Femur (tissue), 1 donor: ENCODE measurements at regions not wholly inside any gene's neighbourhood (a gene's known extent, or its start where the extent isn't known, plus 50 kb on each side); places are given as distances from the start of the nearest gene placed in this dataset.

Experiments used
- DNase-seq: peaks from one replicate; pipeline ENCODE4 v3.0.0-alpha.2; 2017

- DNase-seq: no peak
Observed at GRCh38 chr5:159385536-159385935, 55.2 kb upstream of the IL12B start.

DNA sequence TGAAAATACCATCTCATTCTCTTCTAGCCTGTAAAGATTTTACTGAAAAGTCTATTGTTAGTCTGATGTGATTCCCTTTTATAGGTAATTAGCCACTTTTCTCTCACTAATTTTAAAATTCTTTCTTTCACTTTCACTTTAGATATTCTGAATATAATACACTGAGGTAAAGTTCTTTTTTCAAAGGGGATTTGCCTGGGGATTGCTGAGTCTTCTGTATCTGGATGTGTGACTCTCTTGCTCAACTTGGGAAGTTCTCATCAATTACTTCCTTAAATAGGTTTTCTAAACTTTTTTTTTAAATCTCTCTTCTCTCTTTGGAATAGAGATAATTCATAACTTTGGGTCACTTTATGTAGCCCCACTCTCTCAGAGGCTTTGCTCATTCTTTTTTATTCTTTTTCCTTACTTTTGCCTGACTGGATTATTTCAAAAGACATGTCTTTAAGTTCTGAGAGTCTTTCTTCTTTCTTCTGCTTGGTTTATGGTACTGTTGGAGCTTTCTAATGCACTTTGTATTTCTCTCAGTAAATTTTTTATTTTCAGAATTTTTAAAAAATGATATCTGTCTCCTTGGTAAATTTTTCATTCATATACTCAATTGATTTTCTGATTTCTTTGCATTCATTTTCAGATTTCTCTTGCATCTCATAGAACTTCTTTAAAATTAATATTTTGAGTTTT is 55.9 kb upstream of the IL12B start:
- no peak for DNase-seq

- no peak for DNase-seq
Observed at GRCh38 chr5:159392871-159393270, 62.6 kb upstream of the IL12B start.

GRCh38 chr5:159393854-159394274 is 63.6 kb upstream of the IL12B start:
- no peak for DNase-seq

GRCh38 chr5:159395202-159395601 is 64.9 kb upstream of the IL12B start:
- no peak for DNase-seq

DNA sequence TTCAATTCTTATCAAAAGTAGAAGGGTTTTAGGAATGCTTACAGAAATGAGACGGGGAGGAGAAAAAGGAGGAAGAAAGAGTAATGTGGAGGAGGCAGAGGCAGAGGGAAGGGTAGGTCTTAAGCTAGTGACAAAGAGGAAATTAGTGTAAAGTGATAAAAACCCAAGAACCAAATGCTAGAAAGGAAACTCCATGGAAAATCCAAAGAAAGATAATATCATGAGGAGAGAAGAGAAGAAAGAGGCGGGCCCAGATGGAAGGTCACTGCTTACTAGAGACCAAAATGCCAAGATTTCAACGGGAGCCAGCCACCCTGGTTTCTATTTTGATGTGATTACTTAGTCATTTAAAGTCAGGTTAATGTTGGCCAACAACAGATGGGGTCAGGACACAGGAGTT is 68.6 kb upstream of the IL12B start:
- DNase-seq: no peak

DNA sequence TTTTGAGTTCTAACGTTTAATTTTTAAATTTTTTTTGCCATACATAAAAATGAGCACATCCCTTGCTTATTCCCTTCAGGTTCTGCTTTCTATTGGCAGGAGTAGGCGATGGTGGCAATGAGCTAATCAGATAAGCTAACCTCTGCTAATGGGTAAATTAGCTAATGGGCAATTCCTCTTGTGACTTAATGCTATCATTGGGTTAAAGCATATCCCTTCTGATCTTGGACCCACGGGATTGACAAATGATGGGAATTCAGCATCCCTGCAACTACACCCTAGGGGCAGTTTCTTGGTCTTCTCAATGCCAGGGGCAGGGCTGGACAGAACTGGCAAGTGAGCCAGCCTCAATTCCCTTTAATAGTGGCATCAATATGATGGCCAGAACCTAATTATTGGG is 70.2 kb upstream of the IL12B start:
- no peak for DNase-seq

DNA sequence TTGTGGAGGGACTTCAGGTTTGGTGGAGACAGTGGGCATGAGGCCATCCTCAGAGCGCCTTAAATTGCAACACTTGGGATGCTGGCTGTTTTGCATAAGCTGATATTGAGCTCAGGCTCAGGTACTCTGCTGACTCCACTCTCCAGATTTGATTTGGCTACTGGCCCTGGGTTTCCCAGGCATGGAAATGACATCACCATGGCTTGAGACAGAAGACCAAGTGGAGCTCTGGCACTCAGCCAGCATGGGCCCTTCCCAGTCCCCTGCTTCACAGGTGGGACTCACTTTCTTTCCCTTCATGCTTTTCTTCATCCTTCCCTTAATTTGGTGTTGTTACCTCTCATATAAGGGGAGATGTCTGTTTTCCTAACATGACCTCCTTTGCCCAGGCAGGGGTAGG is 72.0 kb upstream of the IL12B start:
- no peak for DNase-seq

DNA sequence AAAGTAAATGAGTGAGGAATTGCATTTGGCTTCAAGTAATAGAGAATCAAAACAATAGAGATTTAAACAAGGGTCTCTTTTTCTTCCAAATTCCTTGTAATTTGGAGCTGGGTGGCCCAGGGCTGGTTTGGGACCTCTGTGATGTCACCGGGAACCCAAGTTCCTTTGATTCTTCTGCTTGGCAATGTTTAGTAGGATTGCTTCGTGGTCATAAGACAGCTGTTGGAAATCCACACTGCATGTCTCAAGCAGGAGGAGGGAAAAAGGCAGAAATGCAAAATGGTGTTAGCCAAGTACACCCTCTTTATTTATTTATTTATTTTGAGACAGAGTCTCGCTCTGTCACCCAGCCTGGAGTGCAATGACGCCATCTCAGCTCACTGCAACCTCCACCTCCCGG is 72.6 kb upstream of the IL12B start:
- no peak for DNase-seq

DNA sequence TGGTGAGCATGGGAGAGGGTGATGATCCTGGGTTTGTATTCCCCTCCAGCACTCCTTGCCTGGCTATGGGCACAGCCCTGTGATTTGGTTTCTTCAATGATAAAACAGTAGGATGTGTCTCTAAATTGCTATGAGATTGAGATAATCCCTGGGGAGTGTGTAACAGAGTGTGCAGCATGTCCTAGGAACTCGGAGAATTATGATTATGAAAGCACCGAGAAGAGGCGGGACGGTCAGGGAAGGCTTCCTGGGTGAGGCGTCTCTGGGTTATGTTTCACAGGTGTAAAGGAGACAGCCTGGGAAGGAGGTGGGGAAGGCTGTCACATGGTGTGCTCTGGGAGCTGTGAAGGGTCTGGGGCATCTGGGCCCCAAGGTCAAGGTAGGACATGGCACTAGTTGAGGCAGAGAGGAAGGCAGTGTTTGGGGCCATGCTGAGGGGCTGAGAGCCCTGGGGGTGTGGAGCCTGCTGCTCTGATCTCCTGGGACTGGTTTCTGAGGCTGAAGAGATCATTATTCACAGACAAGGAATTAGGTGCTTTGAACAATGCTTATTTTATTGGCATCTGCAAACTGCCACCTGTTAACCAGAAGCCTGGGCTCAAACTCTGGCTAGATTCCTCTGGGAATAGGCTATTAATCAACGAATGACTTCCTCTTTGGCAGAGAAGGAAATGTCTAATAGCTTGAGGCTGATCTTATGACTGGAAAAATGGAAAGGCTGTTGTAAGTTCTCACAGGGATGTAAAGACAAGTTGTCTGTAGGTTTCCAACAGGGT is 73.8 kb upstream of the IL12B start:
- no peak for DNase-seq

- DNase-seq: no peak
Observed at GRCh38 chr5:159405611-159406031, 75.3 kb upstream of the IL12B start.

DNA sequence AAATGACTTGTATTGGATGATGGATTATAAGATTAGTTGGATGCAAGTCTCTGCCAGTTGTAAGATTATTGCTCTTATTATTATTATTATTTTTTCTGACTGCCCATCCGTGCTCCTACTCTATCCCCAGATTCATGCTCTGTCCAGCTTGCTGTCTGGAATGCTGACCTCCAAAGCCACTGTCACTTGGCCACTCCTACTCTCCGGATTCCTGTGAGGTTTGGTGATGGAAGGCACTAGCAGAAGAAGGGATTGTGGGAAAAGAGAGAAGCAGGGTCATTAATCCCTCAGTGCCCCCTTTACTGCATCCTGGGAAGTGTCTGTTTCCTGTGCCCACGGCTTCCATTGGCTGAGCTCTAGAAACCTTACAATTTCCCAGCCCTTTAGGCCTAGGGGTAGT is 76.3 kb upstream of the IL12B start:
- no peak for DNase-seq

GRCh38 chr5:159409801-159410200 is 79.5 kb upstream of the IL12B start:
- DNase-seq: no peak

DNA sequence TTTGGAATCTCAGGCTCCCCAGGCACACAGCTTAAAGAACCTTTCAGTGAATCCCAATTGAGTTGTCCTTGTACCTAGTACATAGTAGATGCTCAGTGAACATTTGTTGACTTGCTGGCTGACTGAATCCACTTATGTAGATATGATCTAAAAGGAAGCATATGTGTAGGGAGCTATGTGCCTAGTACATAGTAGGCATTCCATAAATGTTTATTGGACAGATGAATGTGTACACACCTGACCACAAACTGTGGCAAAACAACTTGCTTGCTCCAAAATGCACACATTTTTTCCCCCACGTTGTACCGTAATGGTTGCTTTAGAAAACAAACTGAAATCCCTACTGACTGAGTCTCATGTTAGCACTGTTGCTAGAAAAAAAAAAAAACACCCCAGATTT is 80.2 kb upstream of the IL12B start:
- DNase-seq: no peak

DNA sequence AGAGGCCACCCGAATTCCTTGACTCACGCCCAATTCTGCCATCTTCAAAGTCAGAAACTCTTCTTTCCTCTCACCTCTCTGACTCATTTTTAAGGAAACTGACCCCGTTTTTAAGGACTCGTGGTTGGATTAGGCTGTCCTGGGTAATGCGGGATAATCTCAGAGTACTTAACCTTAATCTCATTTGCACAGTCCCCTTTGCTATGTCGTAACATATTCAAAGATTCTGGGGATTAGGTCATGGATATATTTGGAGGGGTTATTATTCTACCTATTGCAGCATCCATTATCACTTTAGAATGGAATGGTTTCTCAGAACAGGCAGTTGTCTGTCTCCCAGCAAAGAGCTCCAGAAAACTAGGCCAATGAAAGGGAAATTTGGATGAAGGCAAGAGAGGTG is 80.8 kb upstream of the IL12B start:
- DNase-seq: no peak

DNA sequence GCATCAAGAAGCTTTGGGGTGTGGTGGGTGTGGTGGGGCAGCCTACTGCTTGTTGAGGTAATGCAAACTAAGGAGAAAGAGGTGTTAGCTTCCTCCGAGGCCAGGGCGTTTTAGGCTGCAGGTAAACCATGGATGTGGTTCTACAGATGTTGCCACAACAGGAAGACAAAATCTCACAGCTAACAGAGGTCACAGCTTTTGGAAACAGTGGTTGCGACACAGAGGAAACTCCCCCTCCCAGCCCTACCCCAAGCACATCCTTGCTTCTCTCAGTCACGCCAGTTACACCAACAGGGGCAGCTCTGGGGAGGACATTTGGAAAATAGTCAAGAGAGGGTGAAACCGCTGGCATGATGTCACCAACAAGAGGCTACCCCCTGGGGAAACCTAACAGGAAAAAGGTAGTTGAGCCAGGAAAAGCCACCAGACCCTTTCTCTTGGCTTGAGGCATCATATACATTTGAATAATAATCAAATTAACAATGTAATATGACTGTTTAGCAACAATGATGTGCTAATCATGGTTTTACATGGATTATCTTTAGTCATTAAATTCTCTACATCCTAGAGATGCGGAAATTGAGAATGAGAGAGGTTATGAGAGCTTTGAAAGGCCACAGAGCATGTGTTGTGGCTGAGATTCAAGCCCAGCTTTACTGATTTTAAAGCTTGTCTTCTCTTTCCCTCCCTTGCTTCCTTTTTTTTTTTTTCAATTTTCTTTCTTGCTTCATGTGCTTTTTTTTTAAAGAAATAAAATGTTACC is 82.2 kb upstream of the IL12B start:
- peak; percentile 28 for DNase-seq

GRCh38 chr5:159414021-159414420 is 83.7 kb upstream of the IL12B start:
- DNase-seq: no peak

DNA sequence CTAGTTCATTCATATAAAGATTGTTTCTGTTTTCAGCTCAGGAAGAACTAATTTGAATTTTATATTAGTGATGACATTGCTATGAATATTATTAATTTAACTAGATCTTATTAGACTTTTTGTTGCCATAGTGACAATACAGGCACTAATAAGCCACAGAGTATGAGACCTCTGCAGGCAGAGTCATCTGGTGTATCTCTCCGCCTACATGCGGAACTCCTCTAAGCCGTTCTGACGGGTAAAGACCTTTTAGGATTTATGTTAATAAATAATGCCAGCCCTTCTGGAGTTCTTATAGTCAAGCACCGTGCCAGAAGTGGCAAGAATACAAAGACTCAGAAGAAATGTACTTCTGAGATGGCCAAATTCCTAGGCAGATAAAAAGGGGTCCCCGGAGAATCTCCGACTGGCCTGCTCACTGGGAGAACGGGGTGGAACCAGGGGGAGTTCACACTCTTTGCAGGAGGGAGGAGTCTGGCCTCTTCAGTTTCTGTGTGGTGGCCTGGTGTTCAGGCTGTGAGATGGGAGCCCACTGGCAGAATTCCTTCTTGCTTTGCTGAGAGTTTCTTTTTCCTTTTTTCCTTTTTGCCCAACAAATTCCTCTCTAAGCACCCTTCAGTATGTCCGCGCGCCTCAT is 85.1 kb upstream of the IL12B start:
- DNase-seq: no peak

GRCh38 chr5:159416438-159416837 is 86.2 kb upstream of the IL12B start:
- DNase-seq: no peak

DNA sequence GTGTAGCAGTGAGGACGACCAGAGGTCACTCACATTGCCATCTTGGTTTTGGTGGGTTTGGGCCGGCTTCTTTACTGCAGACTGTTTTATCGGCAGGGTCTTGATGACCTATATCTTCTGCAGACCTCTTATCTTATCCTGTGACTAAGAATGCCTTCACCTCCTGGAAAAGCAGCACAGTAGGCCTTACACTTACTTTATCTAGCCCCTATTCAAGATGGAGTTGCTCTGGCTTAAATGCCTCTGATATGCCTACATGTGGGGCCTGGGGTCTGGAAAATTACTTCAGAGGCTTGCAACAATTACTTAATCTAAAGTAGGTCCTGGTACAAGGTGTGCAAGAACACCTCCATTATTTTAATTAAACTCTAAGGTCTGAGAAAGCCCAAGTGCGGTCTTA is 86.9 kb upstream of the IL12B start:
- no peak for DNase-seq

DNA sequence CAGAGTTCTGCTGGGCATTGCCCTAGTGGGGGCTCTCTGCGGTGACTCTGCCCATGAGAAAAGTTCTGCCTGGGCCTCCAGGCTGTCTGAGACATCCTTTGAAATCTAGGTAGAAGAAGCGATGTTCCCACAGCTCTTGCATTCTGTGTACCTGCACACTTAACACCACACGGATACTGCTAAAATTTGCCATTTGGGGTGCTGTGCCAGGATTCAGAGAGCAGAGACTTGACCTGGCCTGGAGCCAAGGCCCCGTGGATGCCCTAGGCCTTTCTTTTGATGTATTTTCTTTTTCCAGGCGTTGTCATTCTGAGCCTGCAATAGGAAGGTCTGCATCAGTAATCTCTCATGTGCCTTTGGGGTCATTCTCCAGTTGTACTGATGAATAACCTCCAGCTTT is 89.3 kb upstream of the IL12B start:
- DNase-seq: no peak

GRCh38 chr5:159420940-159421339 is 90.7 kb upstream of the IL12B start:
- DNase-seq: no peak

GRCh38 chr5:159422361-159422760 is 92.1 kb upstream of the IL12B start:
- no peak for DNase-seq
